ENCODE measurements at regions not wholly inside any gene's neighbourhood (a gene's known extent, or its start where the extent isn't known, plus 50 kb on each side); places are given as distances from the start of the nearest gene placed in this dataset.
"Not testable (repeated sequence)": the region's sequence is repeated elsewhere in the genome, so short reads cannot be mapped to it uniquely, and the experiment has no call there.

DNA sequence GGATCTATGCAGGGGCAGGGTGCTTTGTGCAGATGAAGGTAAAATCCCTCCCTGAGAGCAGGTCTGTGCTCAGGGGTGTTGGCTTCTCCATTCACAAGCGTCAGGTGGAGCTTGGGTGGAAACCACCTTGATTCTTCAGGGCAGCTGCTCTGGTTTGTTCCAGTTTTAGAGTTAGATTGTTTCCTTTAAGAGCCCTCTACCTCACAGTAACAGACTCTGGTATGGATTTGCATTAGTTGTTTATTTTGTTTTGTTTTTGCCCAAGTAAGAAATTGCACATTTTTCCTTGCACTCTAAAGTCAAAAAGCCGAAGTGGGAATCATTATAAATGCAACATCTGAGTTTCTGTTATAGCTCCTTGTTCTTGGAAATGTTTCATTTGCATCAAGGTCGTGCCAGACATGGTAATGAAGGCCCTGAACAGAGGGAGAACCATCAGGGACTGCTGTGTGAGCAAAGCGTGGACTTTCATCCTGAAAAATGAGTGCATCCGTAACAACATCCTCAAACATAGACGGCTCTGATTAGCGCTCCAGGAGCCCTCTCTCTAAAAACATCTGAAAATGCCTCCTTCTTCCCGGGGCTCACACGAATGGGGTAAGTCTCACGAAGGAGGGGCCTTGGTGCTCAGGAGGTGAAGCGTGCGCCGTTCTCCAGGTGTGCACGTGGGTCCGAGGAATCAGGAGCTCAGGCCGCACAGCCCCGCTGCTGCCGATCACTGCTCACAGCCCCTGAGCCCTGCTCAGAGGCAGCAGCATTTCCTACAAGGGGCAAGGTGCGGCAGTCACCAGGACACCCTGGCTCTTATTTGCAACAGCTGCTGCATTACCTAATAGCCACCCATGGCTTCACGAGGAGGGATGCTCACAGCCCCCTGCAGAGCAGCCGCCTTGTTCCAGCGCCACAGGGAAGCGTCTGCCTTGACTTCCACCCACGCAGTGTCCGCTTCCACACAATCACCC lies 396.7 kb upstream of the ANKRD20A1 start:
- H3K27ac ChIP-seq; H3K4me1 Mint-ChIP-seq; H3K9ac ChIP-seq; H3K27me3 Mint-ChIP-seq (ENCODE audit: insufficient read depth, low read depth); H3K4me3 Mint-ChIP-seq; H2AFZ ChIP-seq (replicated peaks); H3K27me3 ChIP-seq; DNase-seq (ENCODE audit: low spot score); H3K4me3 ChIP-seq; H3K36me3 ChIP-seq; H3K9me3 Mint-ChIP-seq; H3K4me1 ChIP-seq; H3K4me2 ChIP-seq; H3K27ac Mint-ChIP-seq; H4K20me1 ChIP-seq (ENCODE audit: low read depth); H3K36me3 Mint-ChIP-seq; H3K79me2 ChIP-seq (ENCODE audit: low read depth); H3F3A ChIP-seq (ENCODE audit: low read depth); H3K9me3 ChIP-seq (ENCODE audit: low read depth): not testable (repeated sequence)

DNA sequence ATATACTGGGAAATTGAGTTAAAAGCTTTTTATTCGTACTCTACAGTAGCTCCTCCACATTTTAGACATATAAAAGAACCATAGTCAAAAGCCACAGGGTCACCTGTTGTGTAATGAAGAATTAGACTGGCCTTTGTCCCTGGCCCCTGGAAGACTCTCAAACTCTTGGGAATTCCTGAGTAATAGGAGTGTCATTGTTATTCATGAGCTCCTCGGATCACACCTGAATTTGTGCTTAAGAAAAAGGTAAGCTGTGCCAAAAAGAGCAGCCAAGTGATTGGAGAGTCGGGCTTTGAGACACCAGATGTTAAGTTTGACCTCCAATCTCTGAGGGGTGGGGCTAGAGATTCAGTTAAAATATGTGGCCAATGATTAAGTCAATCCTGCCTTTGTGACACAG lies 405.8 kb upstream of the ANKRD20A1 start:
- not testable (repeated sequence) for H3K4me3 Mint-ChIP-seq; H2AFZ ChIP-seq (replicated peaks); H3K9ac ChIP-seq; H3K4me2 ChIP-seq; H3K4me3 ChIP-seq; H3K27me3 ChIP-seq; H3F3A ChIP-seq (ENCODE audit: low read depth); H3K36me3 Mint-ChIP-seq; H3K79me2 ChIP-seq (ENCODE audit: low read depth); H3K27ac Mint-ChIP-seq; H3K4me1 Mint-ChIP-seq; H3K27ac ChIP-seq; DNase-seq (ENCODE audit: low spot score); H3K27me3 Mint-ChIP-seq (ENCODE audit: insufficient read depth, low read depth); H4K20me1 ChIP-seq (ENCODE audit: low read depth); H3K9me3 ChIP-seq (ENCODE audit: low read depth); H3K9me3 Mint-ChIP-seq; H3K4me1 ChIP-seq; H3K36me3 ChIP-seq

DNA sequence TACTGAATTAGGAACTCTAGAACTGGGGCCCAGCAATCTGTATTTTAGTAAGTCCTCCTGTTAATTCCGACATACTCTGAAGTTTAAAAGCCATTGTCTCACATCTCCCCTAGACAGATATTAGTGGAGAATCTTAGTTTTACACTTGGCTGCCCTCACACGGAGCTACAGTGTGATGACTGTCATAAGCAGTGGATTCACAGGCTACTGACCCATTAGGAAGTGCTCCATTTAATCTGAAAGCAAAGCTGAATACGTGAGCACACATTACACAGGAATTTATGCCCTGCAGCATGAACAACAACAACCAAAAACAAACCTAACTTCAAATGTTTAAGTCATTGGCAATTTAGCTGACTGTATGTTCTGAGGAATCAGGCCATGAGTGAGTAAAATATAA lies 416.4 kb upstream of the ANKRD20A1 start:
- H3K27me3 Mint-ChIP-seq (ENCODE audit: insufficient read depth, low read depth); H3K4me1 Mint-ChIP-seq; H3K9me3 Mint-ChIP-seq: not testable (repeated sequence)

DNA sequence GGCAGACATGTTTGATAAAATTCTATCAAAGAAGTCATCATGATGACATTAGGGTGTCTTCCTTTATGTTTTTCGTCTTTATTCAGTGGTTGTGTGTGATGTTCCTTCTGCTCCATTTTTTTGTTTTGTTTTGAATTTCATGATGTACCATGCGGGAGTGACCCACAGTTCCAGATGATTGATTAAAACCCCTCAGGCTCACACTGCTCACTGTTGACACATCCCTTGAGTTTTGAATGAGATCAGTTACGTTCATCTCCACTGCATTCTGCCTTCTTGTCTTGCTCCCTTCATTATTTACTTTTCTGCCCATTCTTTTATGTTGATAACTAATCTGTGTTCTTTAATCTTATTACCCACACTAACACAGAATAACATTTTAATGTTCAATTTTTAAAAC lies 421.7 kb upstream of the ANKRD20A1 start:
- not testable (repeated sequence) for H3K4me3 Mint-ChIP-seq; H3K27me3 Mint-ChIP-seq (ENCODE audit: insufficient read depth, low read depth)

More for the DNA sequence above, 416.4 kb upstream of the ANKRD20A1 start:
- H3K9ac ChIP-seq; H3K4me3 ChIP-seq; H3K79me2 ChIP-seq (ENCODE audit: low read depth); H2AFZ ChIP-seq (replicated peaks); H4K20me1 ChIP-seq (ENCODE audit: low read depth); H3K4me2 ChIP-seq; H3K4me1 ChIP-seq; H3K9me3 ChIP-seq (ENCODE audit: low read depth); DNase-seq (ENCODE audit: low spot score); H3K27ac Mint-ChIP-seq; H3F3A ChIP-seq (ENCODE audit: low read depth); H3K36me3 ChIP-seq; H3K27me3 ChIP-seq; H3K27ac ChIP-seq; H3K36me3 Mint-ChIP-seq; H3K4me3 Mint-ChIP-seq: not testable (repeated sequence)

DNA sequence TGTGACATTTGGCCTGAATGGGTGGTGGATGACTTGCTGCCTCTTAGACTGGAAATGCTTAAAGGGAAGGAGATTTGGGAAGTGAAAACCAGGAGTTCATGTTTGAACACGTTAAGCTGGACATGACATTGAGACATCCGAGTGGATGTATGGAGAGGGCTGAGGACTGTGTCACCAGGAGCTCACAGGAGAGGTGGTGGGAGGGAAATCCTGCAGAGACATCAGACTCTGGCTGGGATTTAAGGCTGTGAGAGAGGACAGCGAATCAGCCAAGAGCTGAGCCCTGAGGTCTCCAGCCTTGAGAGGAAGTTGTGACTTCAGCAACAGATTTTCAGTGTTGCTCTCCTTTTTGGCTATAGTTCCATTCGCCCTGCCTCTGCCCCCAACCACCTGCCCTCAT lies 432.5 kb upstream of the SPATA31A3 start:
- not testable (repeated sequence) for H3K27me3 Mint-ChIP-seq (ENCODE audit: insufficient read depth, low read depth); H4K20me1 ChIP-seq (ENCODE audit: low read depth); H3K27ac Mint-ChIP-seq

More for the DNA sequence above, 421.7 kb upstream of the ANKRD20A1 start:
- not testable (repeated sequence) for H3K79me2 ChIP-seq (ENCODE audit: low read depth); H3K4me1 ChIP-seq; H3K9ac ChIP-seq; H4K20me1 ChIP-seq (ENCODE audit: low read depth); H2AFZ ChIP-seq (replicated peaks); H3K27me3 ChIP-seq; DNase-seq (ENCODE audit: low spot score); H3K4me2 ChIP-seq; H3K4me3 ChIP-seq; H3K36me3 Mint-ChIP-seq; H3K27ac Mint-ChIP-seq; H3K9me3 Mint-ChIP-seq; H3K9me3 ChIP-seq (ENCODE audit: low read depth); H3K27ac ChIP-seq; H3K36me3 ChIP-seq; H3K4me1 Mint-ChIP-seq; H3F3A ChIP-seq (ENCODE audit: low read depth)

DNA sequence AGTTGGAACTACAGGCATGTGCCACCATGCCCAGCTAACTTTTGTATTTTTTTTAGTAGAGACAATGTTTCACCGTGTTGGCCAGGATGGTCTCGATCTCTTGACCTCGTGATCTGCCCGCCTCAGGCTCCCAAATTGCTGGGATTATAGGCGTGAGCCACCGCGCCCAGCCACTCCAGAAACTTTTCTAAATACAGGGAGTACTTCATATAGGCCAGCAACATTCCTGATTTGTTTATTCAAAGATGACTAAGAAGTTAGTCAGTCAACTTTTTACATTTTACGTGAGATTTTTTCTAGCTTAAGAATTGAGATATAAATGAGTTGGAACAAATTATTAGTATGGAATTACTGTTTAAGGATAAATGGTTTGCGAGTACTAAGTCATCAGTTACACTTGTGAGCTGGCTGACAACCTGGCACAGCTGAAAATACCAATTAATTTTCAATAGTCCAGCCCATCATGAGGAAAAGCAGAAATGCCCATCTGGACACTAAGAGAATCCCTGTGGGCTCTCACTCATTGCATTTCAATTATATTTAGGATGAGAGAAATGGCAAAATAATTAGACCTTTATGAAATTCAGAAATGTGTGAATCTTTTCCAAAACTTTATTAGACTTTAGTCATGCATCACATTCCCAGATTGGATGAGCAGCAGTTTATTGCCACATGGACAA lies 430.8 kb upstream of the SPATA31A3 start:
- H3K4me3 Mint-ChIP-seq; H3K9me3 ChIP-seq (ENCODE audit: low read depth); H3K9me3 Mint-ChIP-seq; H3K4me1 Mint-ChIP-seq; H2AFZ ChIP-seq (replicated peaks); H3K36me3 Mint-ChIP-seq; H3K4me2 ChIP-seq; H3K27ac ChIP-seq; H3F3A ChIP-seq (ENCODE audit: low read depth); H3K79me2 ChIP-seq (ENCODE audit: low read depth); H3K27ac Mint-ChIP-seq; H3K27me3 ChIP-seq; DNase-seq (ENCODE audit: low spot score); H3K27me3 Mint-ChIP-seq (ENCODE audit: insufficient read depth, low read depth); H3K36me3 ChIP-seq; H4K20me1 ChIP-seq (ENCODE audit: low read depth); H3K4me3 ChIP-seq; H3K4me1 ChIP-seq; H3K9ac ChIP-seq: not testable (repeated sequence)

More for the DNA sequence above, 432.5 kb upstream of the SPATA31A3 start:
- H3K4me3 Mint-ChIP-seq; H3K4me3 ChIP-seq; H3K27me3 ChIP-seq; H3F3A ChIP-seq (ENCODE audit: low read depth); H3K9ac ChIP-seq; H3K36me3 ChIP-seq; H3K4me1 Mint-ChIP-seq; H3K4me1 ChIP-seq; DNase-seq (ENCODE audit: low spot score); H3K79me2 ChIP-seq (ENCODE audit: low read depth); H3K4me2 ChIP-seq; H3K27ac ChIP-seq; H3K9me3 ChIP-seq (ENCODE audit: low read depth); H3K9me3 Mint-ChIP-seq; H2AFZ ChIP-seq (replicated peaks); H3K36me3 Mint-ChIP-seq: not testable (repeated sequence)

DNA sequence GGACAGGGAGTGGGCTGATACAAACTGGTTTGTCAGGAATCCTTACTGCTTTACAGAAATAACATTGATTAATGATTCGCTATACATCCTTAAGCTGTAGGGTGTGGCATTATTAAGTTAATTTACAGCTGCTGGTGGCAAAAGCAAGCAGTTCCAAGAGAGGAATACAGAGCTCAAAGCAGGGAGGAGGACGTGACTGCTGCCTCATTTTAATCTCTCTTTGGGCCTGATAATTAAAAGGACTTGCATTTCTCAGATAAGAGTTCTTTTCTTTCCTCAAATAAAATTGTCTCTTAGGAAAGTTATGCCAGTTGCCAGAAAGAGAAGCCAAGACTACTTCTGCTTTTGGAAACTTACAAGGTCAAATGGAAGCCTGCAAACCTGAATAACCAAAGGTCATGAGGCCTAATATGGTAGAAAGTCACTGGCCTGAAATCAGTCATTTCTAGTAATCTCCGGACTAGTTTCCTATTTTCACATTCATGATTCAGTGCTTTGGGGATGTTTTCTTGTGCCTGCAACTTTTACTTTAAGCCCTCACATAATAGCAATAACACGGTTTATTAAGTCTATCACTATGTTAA lies 426.2 kb upstream of the SPATA31A3 start:
- not testable (repeated sequence) for H3F3A ChIP-seq (ENCODE audit: low read depth); H3K27ac ChIP-seq; H3K9ac ChIP-seq; H3K36me3 Mint-ChIP-seq; H3K4me3 ChIP-seq; H3K27me3 ChIP-seq; H4K20me1 ChIP-seq (ENCODE audit: low read depth); H3K36me3 ChIP-seq; H3K4me1 Mint-ChIP-seq; H3K4me1 ChIP-seq; H3K27me3 Mint-ChIP-seq (ENCODE audit: insufficient read depth, low read depth); H3K27ac Mint-ChIP-seq; DNase-seq (ENCODE audit: low spot score); H3K4me3 Mint-ChIP-seq; H3K9me3 ChIP-seq (ENCODE audit: low read depth); H3K9me3 Mint-ChIP-seq; H2AFZ ChIP-seq (replicated peaks); H3K79me2 ChIP-seq (ENCODE audit: low read depth); H3K4me2 ChIP-seq
